ENCODE measurements at regions not wholly inside any gene's neighbourhood (a gene's known extent, or its start where the extent isn't known, plus 50 kb on each side); places are given as distances from the start of the nearest gene placed in this dataset.
"Not testable (repeated sequence)": the region's sequence is repeated elsewhere in the genome, so short reads cannot be mapped to it uniquely, and the experiment has no call there.

DNA sequence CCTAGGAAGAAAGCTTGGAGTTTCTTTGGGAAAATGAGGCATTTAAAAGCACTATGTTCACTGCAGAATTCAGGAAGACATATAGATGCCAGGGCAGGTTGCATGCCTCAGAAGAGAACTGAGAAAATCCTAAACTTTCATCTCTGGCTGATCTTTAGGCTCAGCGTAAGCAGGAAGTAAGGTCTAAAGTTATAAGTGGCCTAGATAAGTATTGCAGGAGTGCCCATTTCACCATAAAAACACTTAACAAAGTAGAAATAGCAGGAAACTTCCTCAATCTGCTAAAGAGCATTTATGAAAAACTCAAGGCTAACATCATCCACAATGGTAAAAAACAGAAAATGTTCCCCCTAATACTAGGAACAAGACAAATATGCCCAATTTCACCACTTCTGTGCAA is 320.3 kb downstream of the BMP2 start:
- no peak for DNase-seq

DNA sequence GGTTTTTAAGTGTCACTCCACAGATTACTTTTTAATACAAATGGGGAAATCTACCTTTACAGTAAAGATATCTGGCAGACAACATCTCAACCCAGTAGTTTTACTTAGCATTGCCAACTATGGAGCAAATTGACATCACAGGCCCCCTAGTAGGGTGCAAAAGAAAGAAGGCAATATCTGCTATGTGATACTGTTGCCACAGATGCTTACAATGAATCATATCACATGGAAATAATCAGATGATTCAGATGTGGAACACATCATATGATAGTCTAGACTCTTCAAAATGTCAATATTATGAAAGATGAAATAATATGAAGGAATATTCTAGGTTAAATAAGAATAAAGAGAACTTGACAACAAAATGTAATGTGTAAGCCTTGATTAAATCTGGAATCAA is 322.5 kb downstream of the BMP2 start:
- no peak for DNase-seq

DNA sequence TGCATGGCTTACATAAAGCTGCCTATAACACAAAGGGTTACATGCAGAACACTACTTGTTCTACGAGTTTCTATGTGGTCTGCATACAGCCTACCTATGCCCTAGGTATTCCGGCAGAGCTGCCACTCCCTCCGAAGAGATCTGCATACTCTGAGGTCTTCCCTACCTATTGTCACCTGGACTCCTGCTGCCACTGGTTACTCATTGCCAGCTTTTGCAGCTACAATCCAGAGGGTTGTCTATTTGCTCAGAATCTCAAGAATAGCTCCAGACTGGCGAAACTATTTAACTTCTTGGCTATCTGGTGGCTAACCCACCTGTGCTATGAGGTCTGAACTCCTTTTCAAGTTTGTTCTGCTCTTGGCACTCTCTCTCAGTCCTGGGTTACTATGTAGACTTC is 323.3 kb downstream of the BMP2 start:
- no peak for DNase-seq

DNA sequence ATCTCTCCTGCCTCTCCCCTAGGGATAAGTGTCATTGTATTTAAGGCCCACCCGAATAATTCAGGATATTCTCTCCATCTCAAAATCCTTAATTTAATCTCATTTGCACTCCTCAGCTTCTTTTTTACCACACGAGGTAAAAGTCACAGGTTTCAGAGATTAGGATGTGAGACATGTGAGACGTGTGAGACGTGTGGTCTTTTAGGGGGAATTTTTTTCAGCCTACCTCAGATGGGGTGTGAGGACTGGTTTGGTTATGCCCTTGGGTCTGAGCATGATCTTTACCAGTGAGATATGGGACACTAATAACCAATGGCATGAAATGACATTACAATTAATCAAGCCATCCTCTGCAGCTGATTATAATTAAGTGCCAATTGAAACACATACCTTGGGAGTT is 324.2 kb downstream of the BMP2 start:
- DNase-seq: no peak

DNA sequence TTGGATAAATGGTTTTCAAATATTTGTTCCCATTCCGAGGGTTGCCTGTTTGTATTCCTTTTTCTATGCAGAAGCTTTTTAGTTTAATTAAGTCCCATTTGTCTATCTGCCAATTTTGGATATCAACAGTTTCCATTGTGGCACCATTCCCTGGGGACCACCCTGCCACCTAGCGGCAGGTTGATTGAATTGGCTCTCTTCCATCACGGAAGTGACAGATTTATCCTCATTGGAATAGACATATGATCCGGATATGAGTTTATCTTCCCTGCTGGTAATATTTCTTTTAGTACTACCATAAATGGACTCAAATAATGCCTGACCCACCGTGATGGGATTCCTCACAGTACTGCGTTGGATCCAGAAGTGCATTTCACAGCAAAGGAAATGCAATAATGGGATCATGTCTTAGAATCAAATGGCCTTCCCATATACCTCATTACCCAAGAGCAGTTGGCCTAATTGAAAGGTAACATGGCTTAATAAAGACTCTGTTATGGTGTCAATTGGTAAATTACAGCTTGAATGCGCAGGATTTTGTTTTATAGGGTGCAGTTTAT is 327.0 kb downstream of the BMP2 start:
- no peak for DNase-seq

DNA sequence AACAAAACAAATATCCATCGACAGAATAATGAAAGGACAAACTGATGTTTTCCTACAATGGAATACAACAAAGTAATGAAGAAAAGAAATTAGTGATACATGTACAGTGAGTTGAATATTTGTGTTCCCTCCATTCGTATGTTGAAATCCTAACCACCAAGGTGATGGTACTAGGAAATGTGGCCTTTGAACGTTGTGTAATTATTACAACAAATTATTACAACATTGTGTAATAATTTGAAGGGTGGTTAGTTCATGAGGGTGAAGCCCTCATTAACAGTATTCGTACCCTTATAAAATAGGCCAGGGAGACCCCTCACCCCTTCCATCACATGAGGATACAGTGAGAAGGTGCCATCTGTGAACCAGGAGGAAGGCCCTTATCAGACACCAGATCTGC is 339.4 kb downstream of the BMP2 start:
- no peak for DNase-seq

DNA sequence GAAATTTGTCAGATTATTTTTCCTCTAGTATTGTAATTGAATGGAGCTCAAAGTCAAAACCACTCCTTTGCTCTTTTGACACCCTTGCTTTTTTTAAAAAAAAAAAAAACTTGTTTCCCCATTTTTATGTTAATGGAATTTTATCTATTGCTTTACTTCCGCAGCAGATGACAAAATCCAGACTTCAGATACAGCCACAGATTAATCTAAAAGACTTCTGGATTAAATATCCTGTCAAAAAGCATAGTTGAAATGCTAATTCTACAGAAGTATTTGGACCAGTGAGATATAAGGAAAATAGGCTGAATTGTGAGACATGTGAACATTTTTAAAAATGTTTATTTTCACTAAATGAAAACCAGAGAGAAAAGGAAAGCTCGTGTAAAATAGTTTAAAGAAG is 341.4 kb downstream of the BMP2 start:
- DNase-seq: no peak

DNA sequence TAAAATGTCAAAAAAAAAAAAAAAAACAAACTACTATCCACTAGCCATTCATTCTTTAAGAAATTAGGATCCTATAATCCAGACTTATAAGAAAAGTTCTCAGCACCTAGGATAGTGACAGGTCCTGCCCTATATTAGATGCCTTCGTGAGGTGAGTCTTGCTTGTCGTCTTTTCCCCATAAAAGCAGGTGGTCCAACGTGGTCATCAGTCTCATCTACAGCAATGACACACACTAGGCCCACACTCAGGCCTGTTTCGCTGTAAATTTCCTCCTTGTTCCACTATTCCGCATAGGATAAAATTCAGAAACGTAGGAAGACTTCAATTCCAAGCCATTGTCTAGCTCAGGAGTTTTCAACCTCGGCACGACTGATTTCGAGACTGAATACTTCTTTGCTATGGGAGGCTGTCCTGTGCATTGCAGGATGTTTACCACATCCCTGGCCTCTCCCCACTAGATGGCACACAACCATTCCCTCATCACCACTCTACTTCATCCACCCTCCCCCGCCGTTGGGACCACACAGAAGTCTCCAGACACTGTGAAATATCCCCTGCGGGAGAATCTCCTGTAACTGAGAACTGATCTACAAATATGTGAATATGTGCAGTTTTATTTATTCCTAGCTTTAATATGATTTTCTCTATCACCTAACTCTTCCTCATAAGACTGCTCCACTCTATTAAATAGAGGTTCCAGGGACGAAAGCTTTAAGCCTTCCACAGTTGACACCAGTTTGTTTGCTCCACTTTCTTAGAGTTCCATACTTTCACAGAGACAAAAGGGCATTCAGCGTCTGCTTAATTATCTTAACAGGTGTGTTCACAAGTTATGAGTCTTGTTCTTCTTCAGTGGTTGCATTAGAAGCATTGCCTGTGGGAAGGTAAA is 346.3 kb downstream of the BMP2 start:
- DNase-seq: no peak

DNA sequence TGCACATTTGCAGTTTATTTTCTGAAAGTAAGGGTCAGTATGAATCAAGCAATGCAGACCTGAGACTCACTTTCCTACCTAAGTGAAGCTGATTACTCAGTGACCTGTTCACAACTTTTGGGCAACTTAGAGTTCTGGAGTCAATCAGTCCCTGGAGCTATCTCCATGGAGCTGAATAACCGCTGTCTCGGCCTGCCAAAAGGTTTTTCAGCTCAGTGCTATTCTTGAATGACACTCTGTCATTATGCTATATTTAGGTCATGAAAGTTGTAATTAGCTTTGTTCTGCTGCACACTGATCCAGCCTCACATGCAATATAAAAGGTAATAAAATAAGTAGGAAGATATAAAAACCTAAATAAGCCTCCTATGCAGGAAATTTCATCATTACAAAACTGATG is 356.0 kb downstream of the BMP2 start:
- DNase-seq: no peak

DNA sequence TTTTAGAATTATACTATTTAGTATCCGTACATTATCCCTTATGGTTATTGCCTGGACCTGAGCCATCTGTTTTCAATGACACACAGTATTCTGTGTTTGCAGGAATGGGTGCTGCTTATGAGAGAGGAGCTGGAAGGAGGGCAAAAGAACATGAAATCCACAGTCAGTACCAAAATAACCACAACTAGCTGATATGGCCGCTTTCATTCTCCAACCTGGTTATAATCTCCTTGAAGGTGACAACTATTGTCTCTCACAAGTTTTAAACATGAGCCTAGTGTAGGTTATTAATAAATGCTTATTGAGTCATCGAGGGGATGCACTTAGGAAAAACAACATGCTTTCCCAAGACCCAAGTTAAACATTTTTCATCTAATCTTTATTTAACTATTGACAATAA is 356.6 kb downstream of the BMP2 start:
- no peak for DNase-seq

DNA sequence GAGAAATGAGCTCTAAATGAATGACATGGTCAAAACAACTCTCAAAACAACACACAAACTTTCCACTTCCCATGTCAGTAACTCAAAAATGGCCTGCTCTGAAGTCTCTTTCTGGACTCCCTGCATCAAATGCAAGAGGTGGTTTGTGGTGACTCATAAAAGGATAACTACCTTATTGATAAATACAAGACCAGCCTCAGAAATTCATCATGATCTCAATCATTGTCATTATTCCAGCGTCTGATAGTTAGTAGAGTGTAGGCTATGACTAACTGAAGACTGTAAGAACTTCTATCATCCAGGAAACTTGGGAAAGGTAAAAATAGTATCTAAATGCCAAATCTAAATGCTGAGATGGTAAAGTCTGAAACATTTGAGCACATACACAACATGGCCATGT is 369.4 kb downstream of the BMP2 start:
- DNase-seq: no peak

DNA sequence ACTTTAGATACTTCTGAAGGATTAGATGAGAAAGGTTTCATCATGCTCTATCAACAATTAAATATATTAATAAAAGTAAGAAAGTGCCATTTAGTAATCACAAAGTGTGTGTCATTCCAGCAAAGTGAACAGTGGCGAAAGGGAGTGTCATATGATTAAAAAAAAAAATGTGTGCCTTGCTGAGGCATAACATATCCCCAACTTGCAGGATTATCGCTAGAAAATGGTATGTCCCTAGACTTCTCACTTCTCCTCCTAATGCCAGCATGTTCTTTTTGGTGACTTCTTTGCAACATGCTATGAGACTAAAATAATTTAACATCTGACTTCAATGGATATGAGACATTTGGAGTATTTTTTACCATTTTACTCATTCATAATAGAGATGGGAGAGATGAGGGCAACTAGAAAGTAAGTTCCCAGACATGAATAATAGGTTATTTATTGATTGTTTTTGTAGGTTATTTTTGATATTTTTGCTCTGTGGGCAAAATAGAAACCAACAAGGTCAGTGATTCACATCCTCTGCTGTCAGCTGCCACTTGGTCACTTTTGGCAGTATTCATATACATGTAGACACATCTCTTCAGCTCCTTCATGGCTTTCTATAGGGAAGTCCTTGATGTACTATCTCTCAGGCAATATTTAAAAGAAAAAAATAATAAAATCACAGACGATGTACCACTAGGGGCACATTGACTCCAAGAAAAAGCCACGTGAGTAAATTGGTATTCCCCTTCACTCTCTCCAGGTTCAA is 370.1 kb downstream of the BMP2 start:
- no peak for DNase-seq

DNA sequence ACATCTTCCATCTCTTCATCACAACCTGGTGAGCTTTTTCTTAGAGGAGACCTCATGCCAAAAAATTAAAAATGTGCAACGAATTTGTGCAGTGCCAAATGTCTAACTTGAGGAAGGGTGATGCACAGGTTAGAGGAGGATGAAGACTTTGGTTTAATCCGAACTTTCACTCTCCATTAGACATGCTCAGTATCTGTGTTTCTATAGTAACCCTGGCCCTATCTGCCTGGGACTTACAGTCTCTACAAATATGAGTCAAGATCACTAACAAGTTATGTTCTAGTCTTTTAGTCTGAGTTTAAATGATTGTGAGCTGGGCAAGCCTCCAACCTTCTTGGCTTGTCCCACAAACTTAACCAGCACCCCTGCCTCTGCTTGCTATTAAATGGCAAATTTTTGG is 377.0 kb downstream of the BMP2 start:
- no peak for DNase-seq

DNA sequence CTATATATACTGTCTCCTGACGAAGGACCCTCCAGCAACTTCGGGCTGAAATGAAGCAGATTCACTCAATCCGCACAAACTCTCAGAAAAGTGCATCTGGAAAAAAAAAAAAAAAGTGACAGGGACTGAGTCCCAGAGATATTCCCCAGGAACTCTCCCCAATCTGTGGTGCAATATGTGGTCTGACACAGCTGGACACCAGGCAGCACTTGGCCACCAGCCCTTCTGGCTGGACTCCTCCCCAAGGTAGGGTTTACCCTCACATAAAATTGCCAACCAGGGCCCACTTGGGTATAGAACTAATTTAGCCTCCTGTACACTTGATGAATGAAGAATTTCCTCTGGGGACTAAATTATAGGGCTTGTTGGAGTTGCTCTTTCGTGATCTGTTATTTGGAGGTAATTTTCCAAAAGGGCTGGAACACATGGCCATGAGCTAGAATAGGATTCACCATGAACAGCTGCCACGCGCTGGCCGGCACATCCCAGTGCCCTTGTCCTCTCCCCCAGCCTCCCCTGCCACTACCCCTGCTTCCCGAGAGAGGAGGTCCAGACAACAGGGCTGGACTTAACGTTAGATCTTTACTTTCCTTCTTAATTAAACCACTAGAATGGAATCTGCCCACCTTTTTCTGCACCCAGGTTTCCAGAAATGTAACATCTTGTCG is 379.2 kb downstream of the BMP2 start:
- DNase-seq: no peak

DNA sequence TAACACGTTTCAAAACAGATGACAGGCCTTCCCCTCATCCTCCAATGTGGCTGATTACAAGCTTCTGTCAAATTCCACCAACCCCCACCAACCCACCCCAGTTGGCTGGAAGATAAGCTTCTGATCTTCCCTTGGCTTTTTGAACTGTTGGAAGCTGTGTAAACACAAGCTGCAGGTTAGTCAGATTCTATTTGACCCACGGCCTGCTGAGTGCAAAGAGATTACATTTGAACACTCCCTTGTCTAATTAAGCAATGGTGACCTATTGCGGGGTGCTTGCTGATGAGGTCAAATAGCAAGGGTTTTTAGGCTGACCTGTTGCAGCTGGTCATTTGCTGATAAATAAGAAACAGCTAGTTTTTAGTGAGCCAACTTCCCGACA is 379.7 kb downstream of the BMP2 start:
- DNase-seq: no peak

DNA sequence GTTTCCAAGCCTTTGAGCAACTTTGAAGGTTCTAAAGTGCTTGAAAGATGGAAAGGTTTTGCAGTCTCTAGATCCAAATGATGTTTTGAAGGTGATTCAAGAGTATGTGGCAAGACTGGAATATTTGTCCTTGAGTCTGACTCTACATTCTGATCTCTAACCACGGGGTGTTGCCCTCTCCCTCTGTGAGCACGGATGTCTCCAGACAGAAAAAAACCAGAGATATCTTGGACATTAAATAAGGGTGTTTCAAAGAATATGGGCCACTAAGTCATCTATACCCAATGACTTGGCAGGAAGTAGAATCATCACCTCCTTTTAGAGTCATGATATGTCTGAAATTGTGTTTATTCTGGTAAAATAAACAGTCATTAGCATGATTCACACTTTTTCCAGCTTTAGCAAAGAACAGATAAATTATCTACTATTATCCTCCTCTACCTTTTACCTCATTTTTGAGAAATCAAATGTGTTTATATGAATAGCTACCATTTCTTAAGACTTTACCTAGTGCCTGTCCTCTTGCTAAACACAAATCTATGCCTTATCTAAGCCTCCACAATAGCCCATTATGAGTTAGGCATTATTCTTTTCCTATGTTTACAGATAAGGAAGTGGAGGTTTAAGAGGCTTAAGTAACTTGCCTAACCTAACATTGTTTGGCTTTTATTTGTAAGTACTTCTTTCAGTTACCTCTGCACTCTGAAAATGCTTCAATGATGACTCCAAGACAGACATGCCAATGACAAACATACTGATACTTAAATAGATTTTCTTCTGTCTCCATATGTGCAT is 384.4 kb downstream of the BMP2 start:
- DNase-seq: no peak

DNA sequence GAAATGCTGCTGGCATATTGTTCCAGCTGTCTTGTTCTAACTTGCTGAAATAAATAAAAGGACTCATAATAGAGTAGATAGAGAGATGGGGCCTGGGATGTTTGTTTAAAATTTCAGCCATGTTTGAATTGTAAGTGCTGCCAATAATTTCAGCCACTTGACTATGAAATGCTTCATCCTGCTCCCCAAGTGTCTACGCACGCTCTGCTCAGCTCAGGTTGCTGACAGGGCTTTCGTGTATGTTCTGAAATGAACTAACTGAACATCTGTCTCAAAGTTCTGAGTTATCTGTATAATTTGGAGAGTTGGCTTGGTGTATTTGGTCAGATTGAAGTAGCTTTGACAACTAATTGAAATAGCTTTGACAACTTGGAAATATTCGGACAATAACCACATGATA is 387.8 kb downstream of the BMP2 start:
- DNase-seq: no peak

DNA sequence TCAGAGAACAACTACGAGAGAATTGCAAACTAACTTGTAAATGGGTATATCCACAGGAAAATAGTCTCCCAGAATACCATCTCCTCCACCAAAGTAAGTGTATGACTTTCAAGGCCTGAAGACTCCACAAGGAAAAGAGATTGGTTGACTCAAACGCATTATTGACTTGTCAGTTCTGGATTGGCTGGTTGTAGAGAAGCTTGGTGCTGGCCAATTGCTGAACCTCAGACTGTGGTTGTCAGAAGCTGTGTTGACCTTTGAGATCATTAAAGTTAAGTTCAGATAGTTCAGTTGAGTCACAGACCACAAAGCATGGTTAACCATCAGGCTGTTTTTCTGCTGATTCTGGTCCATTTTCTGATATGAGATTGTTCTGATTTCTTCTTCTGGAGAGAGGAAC is 388.3 kb downstream of the BMP2 start:
- DNase-seq: no peak

DNA sequence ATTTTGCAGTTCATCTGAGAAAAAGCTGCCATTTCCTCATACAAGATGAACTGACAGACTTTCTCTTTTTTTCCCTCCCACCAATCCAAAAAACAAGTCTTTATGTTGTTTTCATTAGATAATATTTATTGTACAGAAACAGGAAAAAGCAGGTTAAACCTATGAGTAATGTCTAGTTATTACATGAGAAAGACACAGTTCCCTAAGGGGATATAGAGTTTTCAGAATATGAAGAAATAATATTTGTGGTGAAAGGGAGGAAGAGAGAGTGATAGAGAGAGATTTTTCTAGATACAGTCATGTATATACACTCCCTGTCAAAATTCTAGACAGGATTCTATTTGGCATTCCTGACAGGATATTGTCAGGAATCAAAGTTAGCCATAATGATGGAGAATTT is 392.4 kb downstream of the BMP2 start:
- no peak for DNase-seq

DNA sequence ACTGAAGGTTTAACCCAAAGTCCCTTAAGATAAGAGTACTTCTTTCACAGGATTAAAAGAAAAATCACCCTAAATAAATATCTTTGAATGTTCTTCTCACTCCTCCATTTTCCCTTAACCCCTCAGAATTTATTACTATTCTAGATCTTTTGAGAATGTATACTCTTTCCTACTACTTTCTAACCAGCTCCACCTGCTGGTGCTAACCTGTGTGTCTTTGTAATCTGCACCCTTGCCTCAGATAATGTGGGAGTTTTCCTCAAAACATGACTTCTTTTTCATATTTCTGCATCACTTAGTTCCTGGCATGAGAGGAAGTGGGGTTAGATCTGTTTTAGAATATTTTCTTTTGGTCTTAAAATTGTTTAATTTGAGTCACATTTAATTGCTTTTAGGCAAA is 394.2 kb downstream of the BMP2 start:
- DNase-seq: no peak

DNA sequence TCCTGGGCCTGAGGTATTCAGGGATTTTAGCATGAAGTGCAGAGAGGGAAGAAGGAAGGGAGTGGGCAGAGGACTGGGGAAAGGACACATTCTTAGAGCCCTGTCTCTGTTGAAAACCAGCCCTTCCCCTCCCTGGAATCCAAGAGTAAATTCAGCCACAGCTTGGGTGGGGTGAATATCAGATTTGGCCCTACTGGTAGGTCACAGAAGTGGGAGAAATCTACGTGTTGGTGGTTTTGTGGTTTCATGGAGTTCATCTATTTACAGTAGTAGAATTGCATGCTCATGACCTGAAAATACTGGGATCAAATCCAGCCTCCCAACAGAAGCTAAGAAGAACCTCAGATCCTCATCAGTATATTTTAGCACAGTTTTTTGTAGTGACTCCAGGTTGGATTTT is 404.4 kb downstream of the BMP2 start:
- no peak for DNase-seq

DNA sequence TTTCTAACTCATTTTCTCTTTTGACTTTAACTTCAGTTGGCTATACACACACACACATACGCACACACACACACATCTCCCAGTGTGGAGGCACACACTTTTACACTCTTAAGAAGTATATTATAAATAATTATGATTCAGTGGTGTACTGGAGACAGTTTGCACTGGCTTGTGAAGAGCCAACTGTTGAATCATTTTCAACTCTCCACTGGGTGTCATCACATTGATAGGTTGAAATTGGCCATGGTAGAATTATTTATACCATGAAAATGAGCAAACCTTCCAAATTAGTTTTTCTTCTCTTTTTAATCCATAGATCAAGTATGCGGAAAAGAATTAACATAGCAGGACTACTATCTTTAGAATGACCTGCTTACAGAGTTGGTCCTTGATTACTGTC is 407.1 kb downstream of the BMP2 start:
- DNase-seq: no peak

DNA sequence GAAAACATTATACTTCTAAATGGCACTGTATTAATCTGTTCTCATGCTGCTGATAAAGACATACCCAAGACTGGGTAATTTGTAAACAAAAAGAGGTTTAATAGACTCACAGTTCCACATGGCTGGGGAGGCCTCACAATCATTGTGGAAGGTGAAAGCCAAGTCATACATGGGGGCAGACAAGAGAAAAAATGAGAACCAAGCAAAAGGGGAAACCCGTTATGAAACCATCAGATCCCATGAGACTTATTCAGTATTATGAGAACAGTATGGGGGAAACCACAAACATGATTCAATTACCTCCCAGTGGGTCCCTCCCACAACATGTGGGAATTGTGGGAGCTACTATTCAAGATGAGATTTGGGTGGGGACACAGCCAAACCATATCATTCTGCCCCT is 408.3 kb downstream of the BMP2 start:
- DNase-seq: not testable (repeated sequence)

All from CD4-positive, alpha-beta T cell treated with Interleukin-17A for 1 hour (primary cell).